ENCODE measurements at regions not wholly inside any gene's neighbourhood (a gene's known extent, or its start where the extent isn't known, plus 50 kb on each side); places are given as distances from the start of the nearest gene placed in this dataset.

- TF ChIP-seq GATA2 (IDR thresholded peaks at IDR 0.05; ENCODE audit: low read depth, low read length): no peak
- no peak for TF ChIP-seq GATA3 (IDR thresholded peaks at IDR 0.05; ENCODE audit: low read depth, low read length)
These were observed 598.6 kb upstream of the PCDH20 start for GRCh38 chr13:62014299-62014698.
